Right lobe of liver (tissue), 6 donors: ENCODE measurements at regions not wholly inside any gene's neighbourhood (a gene's known extent, or its start where the extent isn't known, plus 50 kb on each side); places are given as distances from the start of the nearest gene placed in this dataset.

Source experiments
- ATAC-seq, 4 donors: fragments of 200-7000 bp; cut with Tn5 transposase; one replicate each; pipeline ENCODE4 v1.9.1; 2020; ENCODE audit warnings: mild to moderate bottlenecking in 4 of 4, moderate library complexity in 4 of 4
- DNase-seq, 3 donors: peaks; one replicate each; pipeline ENCODE4 v3.0.0-alpha.2; 2020
- H3K27ac ChIP-seq, 3 donors: fragments of 200-600 bp; one replicate each; pipeline ENCODE4 v1.8.0; 2022
- H3K27me3 ChIP-seq, 2 donors: fragments of 200-600 bp; one replicate each; pipeline ENCODE4 v1.8.0; 2022
- H3K36me3 ChIP-seq, 4 donors: fragments of 200-600 bp; sonication (generic) in 1 of 4; one replicate each; pipeline versions ENCODE4 v1.5.1 to v1.8.0; 2017 to 2022; ENCODE audit warnings: control low read depth in 1 of 4
- H3K4me1 ChIP-seq, 4 donors: fragments of 200-600 bp; sonication (generic) in 1 of 4; one replicate each; pipeline versions ENCODE4 v1.5.1 to v1.8.0; 2017 to 2022; ENCODE audit warnings: control low read depth in 1 of 4
- H3K4me3 ChIP-seq, 3 donors: fragments of 200-600 bp; one replicate each; pipeline ENCODE4 v1.8.0; 2022
- H3K9me3 ChIP-seq, 4 donors: fragments of 200-600 bp; sonication (generic) in 1 of 4; one replicate each; pipeline versions ENCODE4 v1.5.1 to v1.8.0; 2017 to 2022; ENCODE audit warnings: control low read depth in 1 of 4
- CTCF ChIP-seq, 4 donors: fragments of 200-600 bp in 3 of 4; fragments of 450-650 bp in 1 of 4; IDR thresholded peaks; one replicate each; pipeline versions ENCODE4 v1.5.1 to v1.8.0; 2016 to 2022; ENCODE audit warnings: antibody characterized with exemption in 4 of 4, mild to moderate bottlenecking in 2 of 4
- POLR2A ChIP-seq: fragments of 450-650 bp; IDR thresholded peaks from one replicate; pipeline ENCODE4 v1.6.1; 2017; ENCODE audit warnings: antibody characterized with exemption, mild to moderate bottlenecking
- WGBS: methylation state at CpG from one replicate; pipeline ENCODE4 v1.1.6; 2018; ENCODE audit warnings: low coverage, low lambda C conversion rate; ENCODE audit not compliant: insufficient coverage; ENCODE audit errors: missing lambda C conversion rate; 5-methylcytosine and 5-hydroxymethylcytosine counted together
- intact Hi-C, 2 donors: fragments of 100-400 bp; cut with DNase I; formaldehyde crosslinking; loops; one replicate each; pipeline versions ENCODE4 v1.11.2 to v1.14.1; 2022
- donor health status: DM: no; HTN: yes; CAD: no.
- donor health status: DM: no; HTN: no; CAD: no.
- donor health status: DM: no; HTN: no; CAD: no.
- donor health status: DM: no; HTN: yes; CAD: no.
- donor health status: DM: no; HTN: yes; CAD: no.

- H3K9me3 ChIP-seq = no peaks in the 10 kb centered on the region
Measured at GRCh38 chr5:14956423-14957046, 85.0 kb upstream of the ANKH start.

GRCh38 chr5:14954616-14955343 is 83.2 kb upstream of the ANKH start:
- DNase-seq = no peak
- TF ChIP-seq POLR2A (no peak), CTCF (IDR thresholded peaks at IDR 0.05) (no peak)
- no peaks in the 10 kb centered on the region for H3K9me3 ChIP-seq
- ATAC-seq = no peak
- no peaks in the 10 kb centered on the region for H3K27me3 ChIP-seq
- H3K27ac ChIP-seq = no peak overlapping the region
- no peak overlapping the region for H3K4me3 ChIP-seq
- WGBS = 83% methylated on average over 6 of the region's 9 CpGs
- H3K36me3 ChIP-seq = no peaks in the 10 kb centered on the region
- no peaks in the 10 kb centered on the region for H3K4me1 ChIP-seq
- intact Hi-C loops = no loop called here

More at GRCh38 chr5:14956423-14957046, 85.0 kb upstream of the ANKH start:
- H3K27ac ChIP-seq = no peak overlapping the region
- DNase-seq (no peak), ATAC-seq (no peak)
- TF ChIP-seq CTCF (IDR thresholded peaks at IDR 0.05) (no peak), POLR2A (no peak)
- intact Hi-C loops = no loop called here
- H3K36me3 ChIP-seq = no peaks in the 10 kb centered on the region
- H3K4me3 ChIP-seq = no peak overlapping the region
- H3K4me1 ChIP-seq = no peaks in the 10 kb centered on the region
- 82% methylated on average over 6 of the region's 6 CpGs for WGBS
- H3K27me3 ChIP-seq = no peaks in the 10 kb centered on the region

- no peak for ATAC-seq
- WGBS = 82% methylated on average over 1 of the region's 1 CpG
- TF ChIP-seq POLR2A (no peak), CTCF (IDR thresholded peaks at IDR 0.05) (no peak)
- intact Hi-C loops = no loop called here
- Histone ChIP-seq H3K27ac (no peak overlapping the region), H3K9me3 (no peaks in the 10 kb centered on the region), H3K36me3 (no peaks in the 10 kb centered on the region), H3K27me3 (no peaks in the 10 kb centered on the region), H3K4me3 (no peak overlapping the region), H3K4me1 (no peaks in the 10 kb centered on the region)
- DNase-seq = no peak
Measured at GRCh38 chr5:14954216-14954615, 82.6 kb upstream of the ANKH start.

- WGBS = 85% methylated on average over 8 of the region's 8 CpGs
- H3K27me3 ChIP-seq = no peaks in the 10 kb centered on the region
- H3K36me3 ChIP-seq = no peaks in the 10 kb centered on the region
- H3K27ac ChIP-seq = no peak overlapping the region
- ATAC-seq (no peak), DNase-seq (no peak)
- no peaks in the 10 kb centered on the region for H3K4me1 ChIP-seq
- intact Hi-C loops = no loop called here
- H3K9me3 ChIP-seq = no peaks in the 10 kb centered on the region
- H3K4me3 ChIP-seq = no peak overlapping the region
- TF ChIP-seq POLR2A (no peak), CTCF (IDR thresholded peaks at IDR 0.05) (no peak)
Measured at GRCh38 chr5:14953075-14953607, 81.6 kb upstream of the ANKH start.
